SU-DHL-6 (cell line): ENCODE measurements at regions not wholly inside any gene's neighbourhood (a gene's known extent, or its start where the extent isn't known, plus 50 kb on each side); places are given as distances from the start of the nearest gene placed in this dataset.

Experiments
- H2AFZ ChIP-seq: fragments of 200-600 bp; sonication (generic); 2 replicates; pipeline ENCODE4 v1.6.1; 2014; ENCODE audit warnings: low read depth, mild to moderate bottlenecking, moderate library complexity, mixed read lengths, antibody characterized with exemption, low read length; ENCODE audit not compliant: severe bottlenecking
- H3F3A ChIP-seq: fragments of 200-600 bp; shearing (Covaris generic); 2 replicates; pipeline ENCODE4 v1.6.0; 2016; ENCODE audit warnings: antibody characterized with exemption, mild to moderate bottlenecking; ENCODE audit not compliant: insufficient read depth
- H3K27ac ChIP-seq: fragments of 200-600 bp; sonication (generic); 2 replicates; pipeline ENCODE4 v1.5.1; 2016; ENCODE audit warnings: low read depth, mild to moderate bottlenecking, low read length, moderate library complexity, mixed read lengths
- H3K27me3 ChIP-seq: fragments of 200-600 bp; sonication (generic), shearing (Covaris generic); 2 replicates; pipeline ENCODE4 v1.6.0; 2014; ENCODE audit warnings: mild to moderate bottlenecking, low read length
- H3K36me3 ChIP-seq: fragments of 200-600 bp; sonication (generic); 2 replicates; pipeline ENCODE4 v1.6.1; 2014; ENCODE audit warnings: mild to moderate bottlenecking, low read length, mixed read lengths
- H3K4me2 ChIP-seq: fragments of 300-600, 200-600 bp; shearing (Covaris generic), sonication (generic); 2 replicates; pipeline ENCODE4 v1.6.0; 2014; ENCODE audit warnings: low read length, low read depth, mild to moderate bottlenecking; ENCODE audit not compliant: poor library complexity, severe bottlenecking
- H3K4me3 ChIP-seq: fragments of 200-600 bp; sonication (generic); 2 replicates; pipeline ENCODE4 v1.5.1; 2014; ENCODE audit warnings: antibody characterized with exemption, low read length, mild to moderate bottlenecking, mixed read lengths; ENCODE audit not compliant: insufficient read depth, poor library complexity, severe bottlenecking
- H3K79me2 ChIP-seq: fragments of 200-600 bp; sonication (generic); 2 replicates; pipeline ENCODE4 v1.6.1; 2014; ENCODE audit warnings: mild to moderate bottlenecking, low read length, moderate library complexity; ENCODE audit not compliant: insufficient read depth
- H3K9ac ChIP-seq: fragments of 200-600 bp; sonication (generic); 2 replicates; pipeline ENCODE4 v1.7.0; 2014; ENCODE audit warnings: mild to moderate bottlenecking, low read length
- H3K9me2 ChIP-seq: fragments of 200-600 bp; sonication (generic); replicated peaks from 2 replicates; pipeline ENCODE4 v1.6.1; 2014; ENCODE audit warnings: low read length; ENCODE audit not compliant: insufficient read depth
- H3K9me3 ChIP-seq: fragments of 200-600 bp; sonication (generic); 2 replicates; pipeline ENCODE4 v1.6.1; 2014; ENCODE audit warnings: low read length, mixed read lengths; ENCODE audit not compliant: insufficient read depth
- H4K20me1 ChIP-seq: fragments of 200-600 bp; sonication (generic); 2 replicates; pipeline ENCODE4 v1.6.1; 2014; ENCODE audit warnings: low read depth, mild to moderate bottlenecking, antibody characterized with exemption, low read length, moderate library complexity, mixed read lengths
- EZH2phosphoT487 ChIP-seq: fragments of 200-600 bp; sonication (generic), shearing (Covaris generic); conservative IDR thresholded peaks from 2 replicates; pipeline ENCODE4 v1.6.1; 2018; ENCODE audit warnings: mild to moderate bottlenecking, antibody characterized with exemption, low read length, moderate library complexity, mixed read lengths
- TF ChIP-seq, protein P1 (sequence below): fragments of 200-600 bp; sonication (generic); IDR thresholded peaks from one replicate; pipeline ENCODE4 v1.5.1; 2017; ENCODE audit warnings: antibody characterized with exemption, mild to moderate bottlenecking, low read length, moderate library complexity; ENCODE audit not compliant: insufficient read depth, poor library complexity, severe bottlenecking

- TF ChIP-seq EZH2phosphoT487, result no peak
- TF ChIP-seq, protein P1, sequence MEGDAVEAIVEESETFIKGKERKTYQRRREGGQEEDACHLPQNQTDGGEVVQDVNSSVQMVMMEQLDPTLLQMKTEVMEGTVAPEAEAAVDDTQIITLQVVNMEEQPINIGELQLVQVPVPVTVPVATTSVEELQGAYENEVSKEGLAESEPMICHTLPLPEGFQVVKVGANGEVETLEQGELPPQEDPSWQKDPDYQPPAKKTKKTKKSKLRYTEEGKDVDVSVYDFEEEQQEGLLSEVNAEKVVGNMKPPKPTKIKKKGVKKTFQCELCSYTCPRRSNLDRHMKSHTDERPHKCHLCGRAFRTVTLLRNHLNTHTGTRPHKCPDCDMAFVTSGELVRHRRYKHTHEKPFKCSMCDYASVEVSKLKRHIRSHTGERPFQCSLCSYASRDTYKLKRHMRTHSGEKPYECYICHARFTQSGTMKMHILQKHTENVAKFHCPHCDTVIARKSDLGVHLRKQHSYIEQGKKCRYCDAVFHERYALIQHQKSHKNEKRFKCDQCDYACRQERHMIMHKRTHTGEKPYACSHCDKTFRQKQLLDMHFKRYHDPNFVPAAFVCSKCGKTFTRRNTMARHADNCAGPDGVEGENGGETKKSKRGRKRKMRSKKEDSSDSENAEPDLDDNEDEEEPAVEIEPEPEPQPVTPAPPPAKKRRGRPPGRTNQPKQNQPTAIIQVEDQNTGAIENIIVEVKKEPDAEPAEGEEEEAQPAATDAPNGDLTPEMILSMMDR, result no peak
- H3K27me3 ChIP-seq, result no peaks in the 10 kb centered on the region
- no peaks in the 10 kb centered on the region for H3K36me3 ChIP-seq
- H2AFZ ChIP-seq, result no peak overlapping the region
- H3K9me2 ChIP-seq, result no peaks in the 10 kb centered on the region
- H3K27ac ChIP-seq, result no peak overlapping the region
- H3K9me3 ChIP-seq, result no peaks in the 10 kb centered on the region
- H3K4me2 ChIP-seq, result no peak overlapping the region
- no peak overlapping the region for H3K9ac ChIP-seq
- no peaks in the 10 kb centered on the region for H3K79me2 ChIP-seq
- no peaks in the 10 kb centered on the region for H4K20me1 ChIP-seq
- no peaks in the 10 kb centered on the region for H3F3A ChIP-seq
- no peak overlapping the region for H3K4me3 ChIP-seq
These were observed 275.6 kb downstream of the PLPP3 start for GRCh38 chr1:56303805-56304204.

GRCh38 chr1:56302878-56303277, 276.5 kb downstream of the PLPP3 start:
- TF ChIP-seq, protein P1, result no peak
- no peak for TF ChIP-seq EZH2phosphoT487
- Histone ChIP-seq H3K4me2 (no peak overlapping the region), H3K27ac (no peak overlapping the region), H3K9me2 (no peaks in the 10 kb centered on the region), H3K27me3 (no peaks in the 10 kb centered on the region), H4K20me1 (no peaks in the 10 kb centered on the region), H3K9me3 (no peaks in the 10 kb centered on the region), H3K9ac (no peak overlapping the region), H3K4me3 (no peak overlapping the region), H3K79me2 (no peaks in the 10 kb centered on the region), H2AFZ (no peak overlapping the region), H3F3A (no peaks in the 10 kb centered on the region), H3K36me3 (no peaks in the 10 kb centered on the region)

GRCh38 chr1:56301791-56302190, 277.6 kb downstream of the PLPP3 start:
- Histone ChIP-seq H3K27me3 (no peaks in the 10 kb centered on the region), H4K20me1 (no peaks in the 10 kb centered on the region), H3K4me3 (no peak overlapping the region), H3K9me3 (no peaks in the 10 kb centered on the region), H2AFZ (no peak overlapping the region), H3F3A (no peaks in the 10 kb centered on the region), H3K9me2 (no peaks in the 10 kb centered on the region), H3K27ac (no peak overlapping the region), H3K9ac (no peak overlapping the region), H3K36me3 (no peaks in the 10 kb centered on the region), H3K79me2 (no peaks in the 10 kb centered on the region), H3K4me2 (no peak overlapping the region)
- no peak for TF ChIP-seq EZH2phosphoT487
- TF ChIP-seq, protein P1, result no peak

DNA sequence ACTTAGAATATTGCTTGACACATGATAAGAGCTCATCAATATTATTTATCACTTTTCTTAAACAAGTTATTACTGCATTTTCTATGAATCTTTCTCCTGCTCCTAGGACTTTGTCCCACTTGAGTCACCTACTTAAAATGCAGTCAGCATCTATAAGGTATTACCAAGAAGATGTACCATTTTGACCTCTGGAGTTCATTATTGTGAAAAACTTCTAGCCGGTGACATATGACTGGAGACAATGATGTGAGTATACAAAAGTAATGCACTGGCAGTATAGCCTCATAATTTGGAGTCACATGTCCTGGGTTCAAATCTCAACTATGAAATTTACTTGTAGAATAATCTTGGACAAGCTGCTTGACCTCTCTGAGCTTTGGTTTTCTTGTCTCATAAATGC, 278.5 kb downstream of the PLPP3 start:
- Histone ChIP-seq H3K27me3 (no peaks in the 10 kb centered on the region), H3K4me3 (no peak overlapping the region), H3K79me2 (no peaks in the 10 kb centered on the region), H3K27ac (no peak overlapping the region), H4K20me1 (no peaks in the 10 kb centered on the region), H3F3A (no peaks in the 10 kb centered on the region), H3K4me2 (no peak overlapping the region), H3K9ac (no peak overlapping the region), H3K9me2 (no peaks in the 10 kb centered on the region), H3K36me3 (no peaks in the 10 kb centered on the region), H2AFZ (no peak overlapping the region), H3K9me3 (no peaks in the 10 kb centered on the region)
- TF ChIP-seq, protein P1, result no peak
- TF ChIP-seq EZH2phosphoT487, result no peak
